ENCODE measurements at regions not wholly inside any gene's neighbourhood (a gene's known extent, or its start where the extent isn't known, plus 50 kb on each side); places are given as distances from the start of the nearest gene placed in this dataset.

DNA sequence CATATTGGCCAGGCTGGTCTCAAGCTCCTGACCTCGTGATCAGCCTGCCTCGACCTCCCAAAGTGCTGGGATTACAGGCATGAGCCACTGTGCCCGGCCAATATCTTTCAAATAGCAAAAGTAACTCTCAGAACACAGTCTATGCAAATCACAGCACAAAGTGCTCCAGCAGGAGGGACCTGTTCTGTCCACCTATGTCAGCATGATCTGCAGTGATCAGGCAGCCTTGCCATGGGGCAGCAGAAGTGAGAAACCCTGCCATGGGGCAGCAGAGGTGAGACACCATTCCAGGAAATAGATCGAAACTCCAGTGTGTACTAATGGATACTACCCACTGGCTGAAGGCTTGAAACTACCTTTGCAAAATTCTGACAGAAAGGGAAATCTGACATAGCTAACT is 78.5 kb upstream of the EIF5 start:
- TF ChIP-seq, protein P1, sequence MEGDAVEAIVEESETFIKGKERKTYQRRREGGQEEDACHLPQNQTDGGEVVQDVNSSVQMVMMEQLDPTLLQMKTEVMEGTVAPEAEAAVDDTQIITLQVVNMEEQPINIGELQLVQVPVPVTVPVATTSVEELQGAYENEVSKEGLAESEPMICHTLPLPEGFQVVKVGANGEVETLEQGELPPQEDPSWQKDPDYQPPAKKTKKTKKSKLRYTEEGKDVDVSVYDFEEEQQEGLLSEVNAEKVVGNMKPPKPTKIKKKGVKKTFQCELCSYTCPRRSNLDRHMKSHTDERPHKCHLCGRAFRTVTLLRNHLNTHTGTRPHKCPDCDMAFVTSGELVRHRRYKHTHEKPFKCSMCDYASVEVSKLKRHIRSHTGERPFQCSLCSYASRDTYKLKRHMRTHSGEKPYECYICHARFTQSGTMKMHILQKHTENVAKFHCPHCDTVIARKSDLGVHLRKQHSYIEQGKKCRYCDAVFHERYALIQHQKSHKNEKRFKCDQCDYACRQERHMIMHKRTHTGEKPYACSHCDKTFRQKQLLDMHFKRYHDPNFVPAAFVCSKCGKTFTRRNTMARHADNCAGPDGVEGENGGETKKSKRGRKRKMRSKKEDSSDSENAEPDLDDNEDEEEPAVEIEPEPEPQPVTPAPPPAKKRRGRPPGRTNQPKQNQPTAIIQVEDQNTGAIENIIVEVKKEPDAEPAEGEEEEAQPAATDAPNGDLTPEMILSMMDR (IDR thresholded peaks at IDR 0.05), result no peak
- TF ChIP-seq ZFX (IDR thresholded peaks at IDR 0.05; ENCODE audit: borderline replicate concordance), result no peak
